Sigmoid colon (tissue), 6 donors: ENCODE measurements at regions not wholly inside any gene's neighbourhood (a gene's known extent, or its start where the extent isn't known, plus 50 kb on each side); places are given as distances from the start of the nearest gene placed in this dataset.

Experiments used
- DNase-seq: peaks from one replicate; pipeline ENCODE4 v3.0.0-alpha.2; 2019
- H3K27ac ChIP-seq, 4 donors: fragments of 200-600 bp; sonication (generic); one replicate each; pipeline ENCODE4 v1.5.1; 2016 to 2019; ENCODE audit warnings: mild to moderate bottlenecking in 1 of 4
- H3K27me3 ChIP-seq, 3 donors: fragments of 200-600 bp; sonication (generic); one replicate each; pipeline ENCODE4 v1.5.1; 2019; ENCODE audit warnings: mild to moderate bottlenecking in 1 of 3
- H3K36me3 ChIP-seq, 4 donors: fragments of 200-600 bp; sonication (generic); one replicate each; pipeline ENCODE4 v1.5.1; 2016 to 2019
- H3K4me1 ChIP-seq, 4 donors: fragments of 200-600 bp; sonication (generic); one replicate each; pipeline ENCODE4 v1.5.1; 2017 to 2019
- H3K4me3 ChIP-seq, 4 donors: fragments of 200-600 bp; sonication (generic); one replicate each; pipeline ENCODE4 v1.5.1; 2017 to 2019; ENCODE audit warnings: mild to moderate bottlenecking in 2 of 4, moderate library complexity in 1 of 4
- H3K9me3 ChIP-seq, 4 donors: fragments of 200-600 bp in 3 of 4; sonication (generic) in 3 of 4; one replicate each; pipeline versions ENCODE4 v1.5.1 to v1.6.1; 2013 to 2019
- EP300 ChIP-seq, 4 donors: sonication (generic); formaldehyde crosslinking; IDR thresholded peaks; one replicate each; pipeline ENCODE4 v1.6.1; 2017; ENCODE audit warnings: antibody characterized with exemption in 4 of 4
- POLR2A ChIP-seq, 2 donors: fragments of 450-650 bp; IDR thresholded peaks; one replicate each; pipeline ENCODE4 v1.6.1; 2016; ENCODE audit warnings: antibody characterized with exemption in 2 of 2, mild to moderate bottlenecking in 2 of 2, moderate library complexity in 2 of 2
- POLR2AphosphoS5 ChIP-seq, 4 donors: sonication (generic); formaldehyde crosslinking; IDR thresholded peaks; one replicate each; pipeline ENCODE4 v1.6.1; 2017; ENCODE audit warnings: antibody characterized with exemption in 4 of 4
- WGBS, 2 donors: extraction: QIAGEN DNeasy Blood & Tissue Kit; methylation state at CpG; one replicate each; pipeline ENCODE4 v1.1.7; 2013; 5-methylcytosine and 5-hydroxymethylcytosine counted together
- intact Hi-C: fragments of 100-400 bp; cut with DNase I; formaldehyde crosslinking; loops from one replicate; pipeline ENCODE4 v1.15.1; 2023
- TF ChIP-seq, protein P1 (sequence below), 4 experiments: fragments of 450-650 bp in 3 of 4; fragments of 200-600 bp in 1 of 4; IDR thresholded peaks; one replicate each; pipeline ENCODE4 v1.5.1; 2016 to 2019; ENCODE audit warnings: antibody characterized with exemption in 4 of 4, mild to moderate bottlenecking in 3 of 4, moderate library complexity in 2 of 4
- donor health status: healthy with polysubstance abuse.
- donor health status: healthy.

DNA sequence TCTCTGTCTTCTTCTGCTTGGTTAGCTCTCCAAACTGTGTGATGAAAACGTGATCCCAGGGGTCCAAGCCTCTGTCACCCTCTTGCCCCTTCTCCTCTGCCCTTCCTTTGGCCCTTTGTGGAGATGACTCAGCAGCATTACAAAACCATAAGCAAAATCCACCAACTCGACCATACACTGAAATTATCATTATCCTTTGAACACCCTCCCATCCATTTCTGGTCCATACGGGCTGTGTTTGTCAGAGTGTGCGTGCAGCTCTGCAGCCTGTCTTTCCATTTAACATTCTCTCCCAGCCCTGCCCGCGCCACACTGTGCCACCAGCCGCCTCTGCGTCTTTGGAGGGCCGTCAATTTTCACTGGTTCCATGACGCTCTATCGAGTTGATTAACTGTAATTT lies 69.2 kb downstream of the SLC25A47 start:
- Histone ChIP-seq H3K27ac (no peak overlapping the region), H3K4me1 (peaks cover 0 to 30% (median 16%) of the 10 kb centered on the region in 4 donors), H3K36me3 (no peaks in the 10 kb centered on the region), H3K4me3 (no peak overlapping the region), H3K27me3 (no peaks in the 10 kb centered on the region), H3K9me3 (no peaks in the 10 kb centered on the region)
- 79 to 89% methylated on average over 11 of the region's 11 CpGs for WGBS, 2 donors
- intact Hi-C loops: no loop called here
- TF ChIP-seq POLR2AphosphoS5 (IDR thresholded peaks at IDR 0.05) (no peak), POLR2A (IDR thresholded peaks at IDR 0.05) (no peak), EP300 (IDR thresholded peaks at IDR 0.05) (no peak)
- TF ChIP-seq, protein P1, sequence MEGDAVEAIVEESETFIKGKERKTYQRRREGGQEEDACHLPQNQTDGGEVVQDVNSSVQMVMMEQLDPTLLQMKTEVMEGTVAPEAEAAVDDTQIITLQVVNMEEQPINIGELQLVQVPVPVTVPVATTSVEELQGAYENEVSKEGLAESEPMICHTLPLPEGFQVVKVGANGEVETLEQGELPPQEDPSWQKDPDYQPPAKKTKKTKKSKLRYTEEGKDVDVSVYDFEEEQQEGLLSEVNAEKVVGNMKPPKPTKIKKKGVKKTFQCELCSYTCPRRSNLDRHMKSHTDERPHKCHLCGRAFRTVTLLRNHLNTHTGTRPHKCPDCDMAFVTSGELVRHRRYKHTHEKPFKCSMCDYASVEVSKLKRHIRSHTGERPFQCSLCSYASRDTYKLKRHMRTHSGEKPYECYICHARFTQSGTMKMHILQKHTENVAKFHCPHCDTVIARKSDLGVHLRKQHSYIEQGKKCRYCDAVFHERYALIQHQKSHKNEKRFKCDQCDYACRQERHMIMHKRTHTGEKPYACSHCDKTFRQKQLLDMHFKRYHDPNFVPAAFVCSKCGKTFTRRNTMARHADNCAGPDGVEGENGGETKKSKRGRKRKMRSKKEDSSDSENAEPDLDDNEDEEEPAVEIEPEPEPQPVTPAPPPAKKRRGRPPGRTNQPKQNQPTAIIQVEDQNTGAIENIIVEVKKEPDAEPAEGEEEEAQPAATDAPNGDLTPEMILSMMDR (IDR thresholded peaks at IDR 0.05): no peak
- no peak for DNase-seq

DNA sequence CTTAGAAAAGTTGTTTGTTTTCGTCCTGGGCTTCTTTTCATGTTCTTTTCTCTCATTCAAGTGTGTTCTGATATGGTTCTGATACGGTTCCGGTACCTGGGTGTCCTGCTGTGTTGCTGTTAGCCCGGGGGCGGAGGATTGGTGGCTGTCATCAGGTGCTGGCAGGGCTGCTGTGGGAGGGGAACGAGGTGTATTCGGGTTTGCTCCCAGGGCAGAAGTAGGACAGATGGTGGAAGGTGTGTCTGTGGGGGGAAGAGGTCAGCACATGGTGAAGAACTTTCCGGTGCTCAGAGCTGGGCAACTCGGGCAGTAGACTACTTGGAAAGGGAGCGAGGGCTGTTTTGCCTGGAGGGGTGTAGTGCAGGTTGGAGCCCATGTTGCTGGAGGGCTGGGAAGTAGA lies 70.2 kb downstream of the SLC25A47 start:
- Histone ChIP-seq H3K36me3 (no peaks in the 10 kb centered on the region), H3K4me1 (peaks cover 0 to 30% (median 16%) of the 10 kb centered on the region in 4 donors), H3K4me3 (no peak overlapping the region), H3K27ac (no peak overlapping the region), H3K27me3 (no peaks in the 10 kb centered on the region), H3K9me3 (no peaks in the 10 kb centered on the region)
- intact Hi-C loops: no loop called here
- peak; percentile 52 for DNase-seq
- 28 to 76% methylated on average over 10 of the region's 10 CpGs for WGBS, 2 donors
- TF ChIP-seq POLR2A (IDR thresholded peaks at IDR 0.05) (no peak), POLR2AphosphoS5 (IDR thresholded peaks at IDR 0.05) (no peak), EP300 (IDR thresholded peaks at IDR 0.05) (no peak)
- TF ChIP-seq, protein P1 (IDR thresholded peaks at IDR 0.05): no peak

DNA sequence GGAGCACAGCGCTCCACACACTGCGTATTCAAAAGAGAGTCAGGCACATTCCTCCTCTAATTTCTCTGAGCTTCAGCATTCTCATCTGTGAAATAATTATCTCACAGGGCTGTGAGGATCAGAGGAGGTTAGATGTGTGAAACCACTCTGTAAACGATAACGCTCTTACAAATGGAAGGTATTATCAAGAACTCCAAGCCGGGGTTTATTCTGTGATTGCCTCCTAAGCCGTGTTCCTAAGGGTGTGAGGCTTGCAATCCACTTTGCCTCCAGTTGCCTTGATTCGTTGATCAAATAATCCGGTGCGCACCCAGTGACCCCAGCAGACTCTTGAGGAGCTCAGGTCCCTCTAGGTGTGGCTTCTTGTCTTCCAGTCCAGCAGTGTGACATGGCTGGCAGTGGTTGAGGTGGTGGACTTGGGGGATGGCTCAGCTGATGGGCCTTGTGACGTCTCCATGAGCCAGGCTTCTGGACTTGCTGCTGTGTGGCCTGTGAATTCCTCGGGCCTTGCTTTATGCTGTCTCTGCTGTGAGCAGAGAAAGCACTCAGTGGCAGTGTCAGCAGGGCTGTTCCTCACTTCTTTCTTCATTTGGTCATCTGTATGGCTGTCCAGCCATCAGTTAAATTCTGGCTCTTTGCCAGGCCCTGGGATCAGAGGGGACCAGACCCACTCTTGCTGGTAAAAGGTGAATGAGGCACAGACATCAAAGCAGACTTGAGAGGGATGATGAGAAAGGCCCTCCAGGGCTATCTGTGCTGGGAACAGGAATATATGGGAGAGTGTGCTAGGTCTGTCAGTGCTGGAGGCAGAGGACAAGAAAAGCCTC lies 71.0 kb downstream of the SLC25A47 start:
- H3K4me1 ChIP-seq: peaks cover 0 to 30% (median 16%) of the 10 kb centered on the region in 4 donors
- H3K4me3 ChIP-seq: no peak overlapping the region
- no peak for TF ChIP-seq POLR2A (IDR thresholded peaks at IDR 0.05)
- TF ChIP-seq, protein P1 (IDR thresholded peaks at IDR 0.05): no peak
- TF ChIP-seq POLR2AphosphoS5 (IDR thresholded peaks at IDR 0.05): no peak
- TF ChIP-seq EP300 (IDR thresholded peaks at IDR 0.05): no peak
- DNase-seq: peak; percentile 40
- no peaks in the 10 kb centered on the region for H3K9me3 ChIP-seq
- no peaks in the 10 kb centered on the region for H3K27me3 ChIP-seq
- 92 to 94% methylated on average over 11 of the region's 11 CpGs for WGBS, 2 donors
- intact Hi-C loops: no loop called here
- H3K27ac ChIP-seq: no peak overlapping the region
- no peaks in the 10 kb centered on the region for H3K36me3 ChIP-seq

DNA sequence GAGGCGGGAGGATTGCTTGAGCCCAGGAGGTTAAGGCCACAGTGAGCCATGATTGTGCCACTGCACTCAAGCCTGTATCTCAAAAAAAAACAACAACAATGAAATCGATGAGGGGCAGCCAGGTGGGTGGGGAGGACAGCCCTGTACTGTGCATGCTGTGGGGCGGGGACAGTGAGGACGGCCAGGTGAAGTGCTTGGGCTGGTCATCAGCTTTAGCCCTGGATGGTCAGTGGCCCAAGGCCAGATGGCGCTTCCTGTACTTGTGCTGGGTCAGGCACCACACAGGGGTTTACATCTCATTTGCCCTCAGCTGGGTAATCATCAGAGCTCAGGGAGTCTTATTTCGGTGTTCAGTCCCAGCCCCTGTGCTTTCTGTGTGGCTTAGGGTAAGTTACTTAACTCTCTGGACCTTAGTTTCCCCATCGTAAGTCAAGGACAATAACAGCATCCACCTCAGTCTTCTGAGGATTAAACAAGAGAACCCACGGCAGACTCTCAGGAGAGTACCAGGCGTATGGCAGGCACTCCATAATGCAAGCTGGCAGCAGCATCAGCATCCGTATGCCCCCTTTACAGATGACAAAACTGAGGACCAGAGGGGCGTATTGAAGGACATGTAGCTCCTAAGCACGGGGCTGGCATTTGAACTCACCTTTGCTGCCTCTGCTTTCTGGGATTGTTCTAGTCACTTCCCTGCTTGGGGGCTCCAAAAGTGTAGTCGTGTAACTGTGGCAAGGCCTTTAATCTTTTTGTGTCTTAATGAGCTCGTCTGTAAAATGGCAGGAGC lies 71.9 kb downstream of the SLC25A47 start:
- 89 to 92% methylated on average over 14 of the region's 14 CpGs for WGBS, 2 donors
- DNase-seq: peak; percentile 41
- TF ChIP-seq POLR2A (IDR thresholded peaks at IDR 0.05) (no peak), EP300 (IDR thresholded peaks at IDR 0.05) (no peak), POLR2AphosphoS5 (IDR thresholded peaks at IDR 0.05) (no peak)
- TF ChIP-seq, protein P1 (IDR thresholded peaks at IDR 0.05): no peak
- H3K27me3 ChIP-seq: no peaks in the 10 kb centered on the region
- no peak overlapping the region for H3K27ac ChIP-seq
- peaks cover 0 to 30% (median 16%) of the 10 kb centered on the region in 4 donors for H3K4me1 ChIP-seq
- no peaks in the 10 kb centered on the region for H3K9me3 ChIP-seq
- intact Hi-C loops: no loop called here
- H3K36me3 ChIP-seq: no peaks in the 10 kb centered on the region
- no peak overlapping the region for H3K4me3 ChIP-seq
